Ectodermal cell (in vitro differentiated cells): ENCODE measurements at regions not wholly inside any gene's neighbourhood (a gene's known extent, or its start where the extent isn't known, plus 50 kb on each side); places are given as distances from the start of the nearest gene placed in this dataset.
"Not testable (repeated sequence)": the region's sequence is repeated elsewhere in the genome, so short reads cannot be mapped to it uniquely, and the experiment has no call there.

Experiments
- H3K27ac ChIP-seq: 2 replicates; pipeline ENCODE4 v1.7.0; 2013; ENCODE audit warnings: mild to moderate bottlenecking, low read depth, low read length; ENCODE audit not compliant: insufficient read depth, poor library complexity, severe bottlenecking
- H3K27me3 ChIP-seq: 2 replicates; pipeline ENCODE4 v1.7.0; 2013; ENCODE audit warnings: mild to moderate bottlenecking, low read length; ENCODE audit not compliant: insufficient read depth, control insufficient read depth, poor library complexity, severe bottlenecking
- H3K36me3 ChIP-seq: one replicate; pipeline ENCODE4 v1.7.0; 2013; ENCODE audit warnings: low read length; ENCODE audit not compliant: control insufficient read depth, insufficient read depth
- H3K4me1 ChIP-seq: one replicate; pipeline ENCODE4 v1.7.0; 2013; ENCODE audit warnings: low read length; ENCODE audit not compliant: control insufficient read depth, insufficient read depth
- H3K4me3 ChIP-seq: 2 replicates; pipeline ENCODE4 v1.7.0; 2013; ENCODE audit warnings: low read depth, low read length, control low read depth; ENCODE audit not compliant: insufficient read depth
- H3K9me3 ChIP-seq: 2 replicates; pipeline ENCODE4 v1.7.0; 2013; ENCODE audit warnings: mild to moderate bottlenecking, low read length, moderate library complexity; ENCODE audit not compliant: control insufficient read depth
- WGBS, 2 experiments: methylation state at CpG; one replicate each; pipeline ENCODE4 v1.1.7; 2013; ENCODE audit warnings: missing lambda C conversion rate in 2 of 2; 5-methylcytosine and 5-hydroxymethylcytosine counted together

DNA sequence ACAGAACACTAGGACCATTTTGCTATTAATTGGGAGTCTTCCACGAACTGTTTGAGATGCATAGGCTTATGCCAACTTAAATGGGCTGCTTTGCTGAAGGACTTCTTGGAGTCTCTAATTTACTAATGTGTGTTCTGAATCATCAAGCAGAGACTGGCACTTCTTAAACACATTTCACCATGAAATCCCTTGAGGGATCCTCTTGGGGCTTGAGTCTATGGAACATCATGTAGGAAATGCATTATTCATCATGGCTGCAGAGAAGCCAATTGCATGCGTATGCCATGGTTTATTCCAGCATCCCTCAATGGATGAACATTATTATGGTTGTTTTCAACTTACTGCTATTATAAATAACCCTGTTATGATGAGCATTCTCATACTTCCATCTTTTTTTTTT lies 73.4 kb downstream of the FGD2 start:
- Histone ChIP-seq H3K27me3 (no peaks in the 10 kb centered on the region), H3K36me3 (no peaks in the 10 kb centered on the region), H3K4me1 (peaks cover 9% of the 10 kb centered on the region), H3K4me3 (no peak overlapping the region), H3K9me3 (no peaks in the 10 kb centered on the region), H3K27ac (no peak overlapping the region)
- WGBS, 2 experiments, result 98 to 100% methylated on average over 2 of the region's 2 CpGs

DNA sequence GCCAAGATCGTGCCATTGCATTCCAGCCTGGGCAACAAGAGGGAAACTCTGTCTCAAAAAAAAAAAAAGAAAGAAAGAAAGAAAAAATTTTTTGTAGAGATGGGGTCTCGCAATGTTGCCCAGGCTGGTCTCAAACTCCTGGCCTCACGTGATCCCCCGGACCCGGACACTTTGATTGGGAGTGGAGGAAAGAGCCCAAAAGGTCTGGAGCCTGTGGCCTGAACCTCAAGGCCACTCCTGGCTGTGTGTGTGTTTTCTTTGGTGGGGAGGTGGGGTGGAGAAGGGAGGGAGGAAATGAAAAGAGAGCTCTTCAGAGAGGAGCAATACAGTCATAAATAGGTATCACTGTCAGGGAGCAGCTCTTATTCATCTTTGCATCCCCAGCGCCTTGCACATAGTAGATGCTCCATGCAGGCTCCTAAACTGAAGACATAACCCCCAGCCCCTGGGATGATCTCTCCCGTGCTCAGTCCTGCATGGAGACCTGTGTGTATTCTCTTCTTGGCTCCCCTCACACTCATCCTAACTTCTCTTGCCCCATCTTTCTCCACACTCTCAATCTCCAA lies 75.7 kb downstream of the FGD2 start:
- no peak overlapping the region for H3K4me3 ChIP-seq
- no peaks in the 10 kb centered on the region for H3K36me3 ChIP-seq
- no peaks in the 10 kb centered on the region for H3K27me3 ChIP-seq
- H3K27ac ChIP-seq, result no peak overlapping the region
- 80 to 81% methylated on average over 7 of the region's 7 CpGs for WGBS, 2 experiments
- H3K9me3 ChIP-seq, result no peaks in the 10 kb centered on the region
- peaks cover 9% of the 10 kb centered on the region for H3K4me1 ChIP-seq

DNA sequence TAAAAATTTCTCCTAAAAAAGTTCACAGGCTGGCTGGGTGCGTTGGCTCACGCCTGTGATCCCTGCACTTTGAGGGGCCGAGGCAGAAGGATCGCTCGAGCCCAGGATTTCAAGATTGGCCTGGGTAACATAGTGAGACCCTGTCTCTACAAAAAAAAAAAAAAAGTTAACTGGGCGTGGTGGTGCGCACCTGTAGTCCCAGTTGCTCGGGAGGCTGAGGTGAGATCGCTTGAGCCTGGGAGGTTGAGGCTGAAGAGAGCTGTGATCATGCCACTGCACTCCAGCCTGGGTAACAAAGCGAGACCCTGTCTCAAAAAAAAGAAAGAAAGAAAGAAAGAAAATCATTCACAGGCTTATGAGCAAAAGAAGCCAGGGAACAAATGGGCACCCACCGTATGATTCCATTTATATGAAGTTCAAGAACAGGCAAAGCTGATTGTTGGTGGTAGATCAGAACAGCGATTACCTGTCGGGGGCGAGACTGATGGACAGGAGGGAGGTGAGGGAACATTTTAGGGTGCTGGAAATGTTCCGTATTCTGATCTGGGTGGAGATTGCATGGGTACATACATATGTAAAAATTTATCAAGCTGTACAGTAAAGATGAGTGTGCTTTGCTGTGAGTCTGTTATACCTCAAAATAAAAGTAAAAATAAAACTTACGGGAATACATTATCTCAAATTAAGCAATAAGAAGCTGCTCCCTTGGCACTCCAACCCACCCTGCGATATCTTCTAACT lies 77.1 kb downstream of the FGD2 start:
- Histone ChIP-seq H3K4me3 (no peak overlapping the region), H3K27me3 (no peaks in the 10 kb centered on the region), H3K36me3 (no peaks in the 10 kb centered on the region), H3K27ac (no peak overlapping the region), H3K9me3 (no peaks in the 10 kb centered on the region), H3K4me1 (peaks cover 5% of the 10 kb centered on the region)
- WGBS, 2 experiments, result 95 to 96% methylated on average over 14 to 16 of the region's 17 CpGs

DNA sequence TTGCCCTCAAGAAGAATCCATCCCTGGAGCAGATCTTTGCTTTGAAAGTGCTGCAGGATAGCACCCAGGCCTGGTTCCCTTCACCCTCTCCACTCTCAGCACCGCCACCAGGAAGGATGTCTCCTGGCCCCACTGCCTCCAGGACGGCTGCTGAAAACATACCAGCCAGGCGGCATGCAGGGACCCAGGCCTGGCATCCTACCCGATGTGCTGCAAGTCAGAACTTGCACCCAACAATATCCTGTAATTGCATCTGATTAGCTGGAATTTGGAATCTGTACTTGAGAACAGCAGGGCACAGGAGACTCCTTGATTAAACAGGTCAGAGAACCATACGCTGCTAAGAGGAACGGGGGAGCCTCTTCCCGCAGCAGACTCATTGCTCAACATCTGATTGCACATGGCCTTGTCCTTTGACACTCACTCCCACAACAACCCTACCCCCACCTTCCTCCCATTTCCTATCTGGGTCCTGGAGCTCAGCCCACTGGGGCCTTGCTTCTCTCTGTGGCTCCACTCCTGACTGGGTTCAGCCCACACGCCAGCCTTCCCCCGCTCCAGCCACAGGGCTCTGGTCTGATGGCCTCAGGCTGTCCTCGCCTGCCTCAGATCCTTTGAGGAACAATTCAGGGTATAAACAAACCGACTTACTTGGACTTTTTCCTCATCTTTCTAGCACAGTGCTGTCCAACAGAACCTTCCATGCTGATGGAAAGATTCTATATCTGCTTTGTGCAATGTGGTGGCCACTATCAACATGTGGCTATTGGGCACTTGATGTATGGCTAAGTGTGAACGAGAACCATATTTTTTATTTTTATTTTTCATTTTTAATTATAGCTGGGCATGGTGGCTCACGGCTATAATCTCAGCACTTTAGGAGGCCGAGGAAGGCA lies 78.0 kb downstream of the FGD2 start:
- H3K4me3 ChIP-seq, result no peak overlapping the region
- no peaks in the 10 kb centered on the region for H3K27me3 ChIP-seq
- H3K9me3 ChIP-seq, result no peaks in the 10 kb centered on the region
- H3K4me1 ChIP-seq, result no peaks in the 10 kb centered on the region
- 90 to 92% methylated on average over 13 to 14 of the region's 14 CpGs for WGBS, 2 experiments
- H3K36me3 ChIP-seq, result no peaks in the 10 kb centered on the region
- H3K27ac ChIP-seq, result no peak overlapping the region

DNA sequence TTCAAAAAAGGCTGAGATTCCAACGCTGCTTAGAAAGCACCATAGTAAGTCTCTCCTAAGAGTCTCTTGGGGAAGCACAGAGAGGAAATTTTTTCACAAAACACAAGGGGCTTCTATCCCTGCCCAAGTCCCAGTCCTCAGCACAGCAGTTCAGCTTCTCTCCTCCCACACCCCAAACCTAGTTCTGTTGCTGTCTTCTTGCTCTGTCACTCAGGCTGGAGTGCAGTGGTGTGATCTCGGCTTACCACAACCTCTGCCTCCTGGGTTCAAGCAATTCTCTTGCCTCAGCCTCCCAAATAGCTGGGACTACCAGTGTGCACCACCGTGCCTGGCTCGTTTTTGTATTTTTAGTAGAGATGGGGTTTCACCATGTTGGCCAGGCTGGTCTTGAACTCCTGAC lies 79.2 kb downstream of the FGD2 start:
- H3K36me3 ChIP-seq, result not testable (repeated sequence)
- 88 to 90% methylated on average over 4 of the region's 4 CpGs for WGBS, 2 experiments

DNA sequence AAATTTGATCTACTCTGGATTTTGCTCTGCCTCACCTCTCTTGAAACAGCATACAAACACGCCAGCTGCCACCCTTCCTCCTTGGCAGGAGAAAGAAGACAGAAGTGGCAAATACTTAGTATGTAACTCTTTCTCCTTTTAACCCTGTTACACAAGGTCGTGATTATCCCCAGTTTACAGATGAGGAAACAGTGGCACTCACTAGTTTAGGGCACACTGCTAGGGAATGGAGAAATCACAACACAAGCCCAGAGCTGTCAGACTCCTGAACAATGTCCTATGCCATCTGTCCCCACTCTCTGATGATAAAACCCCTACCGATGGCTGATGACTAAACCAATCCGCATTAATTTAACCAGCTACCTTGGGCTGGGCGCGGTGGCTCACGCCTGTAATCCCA lies 79.7 kb downstream of the FGD2 start:
- Histone ChIP-seq H3K9me3 (no peaks in the 10 kb centered on the region), H3K27ac (no peak overlapping the region), H3K36me3 (no peaks in the 10 kb centered on the region), H3K4me3 (no peak overlapping the region), H3K27me3 (no peaks in the 10 kb centered on the region), H3K4me1 (no peaks in the 10 kb centered on the region)
- 79 to 95% methylated on average over 7 of the region's 7 CpGs for WGBS, 2 experiments

More for the DNA sequence above, 79.2 kb downstream of the FGD2 start:
- H3K27me3 ChIP-seq, H3K27ac ChIP-seq, H3K4me1 ChIP-seq, H3K4me3 ChIP-seq, H3K9me3 ChIP-seq: not testable (repeated sequence)

DNA sequence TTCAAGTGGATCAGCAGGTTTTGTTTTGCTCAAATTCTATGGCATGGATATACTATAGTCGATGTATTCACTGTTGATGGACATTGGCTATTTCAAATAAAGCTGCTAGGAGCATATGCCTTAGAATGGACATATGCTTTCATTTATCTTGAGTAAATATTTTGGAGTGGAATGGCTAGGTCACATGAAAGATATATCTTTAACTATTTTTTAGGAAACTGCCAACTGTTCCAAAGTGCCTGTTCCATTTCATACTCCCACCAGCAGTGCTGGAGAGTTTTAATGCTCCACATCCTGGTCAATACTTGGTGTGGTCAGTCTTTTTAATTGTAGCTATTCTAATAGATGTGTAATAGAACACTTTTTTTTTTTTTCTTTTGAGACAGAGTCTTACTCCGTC lies 81.1 kb upstream of the PIM1 start:
- Histone ChIP-seq H3K9me3 (no peaks in the 10 kb centered on the region), H3K27ac (no peak overlapping the region), H3K27me3 (no peaks in the 10 kb centered on the region), H3K36me3 (no peaks in the 10 kb centered on the region), H3K4me1 (no peaks in the 10 kb centered on the region), H3K4me3 (no peak overlapping the region)
- 96 to 99% methylated on average over 2 of the region's 2 CpGs for WGBS, 2 experiments

DNA sequence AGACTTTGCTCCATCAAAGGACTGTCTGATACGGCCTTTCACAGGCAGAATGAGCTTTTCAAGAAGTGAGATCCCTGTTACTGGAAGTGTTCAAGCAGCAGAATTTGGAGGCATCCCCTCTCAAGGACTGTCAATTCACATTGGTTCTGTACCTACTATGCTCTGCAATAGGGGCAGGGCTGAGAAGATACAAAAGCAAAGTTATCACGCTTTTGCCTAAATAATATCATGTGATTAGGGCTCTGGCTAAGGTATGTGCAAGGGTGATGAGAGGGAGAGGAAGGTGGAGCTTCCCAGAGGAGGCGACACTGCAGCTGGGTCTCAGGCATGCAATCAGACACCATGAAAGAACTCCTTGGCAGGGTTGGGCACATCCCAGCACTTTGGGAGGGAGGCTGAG lies 80.2 kb upstream of the PIM1 start:
- H3K27me3 ChIP-seq, result no peaks in the 10 kb centered on the region
- no peaks in the 10 kb centered on the region for H3K36me3 ChIP-seq
- 91 to 95% methylated on average over 3 of the region's 3 CpGs for WGBS, 2 experiments
- no peaks in the 10 kb centered on the region for H3K9me3 ChIP-seq
- H3K4me1 ChIP-seq, result no peaks in the 10 kb centered on the region
- no peak overlapping the region for H3K4me3 ChIP-seq
- H3K27ac ChIP-seq, result no peak overlapping the region

DNA sequence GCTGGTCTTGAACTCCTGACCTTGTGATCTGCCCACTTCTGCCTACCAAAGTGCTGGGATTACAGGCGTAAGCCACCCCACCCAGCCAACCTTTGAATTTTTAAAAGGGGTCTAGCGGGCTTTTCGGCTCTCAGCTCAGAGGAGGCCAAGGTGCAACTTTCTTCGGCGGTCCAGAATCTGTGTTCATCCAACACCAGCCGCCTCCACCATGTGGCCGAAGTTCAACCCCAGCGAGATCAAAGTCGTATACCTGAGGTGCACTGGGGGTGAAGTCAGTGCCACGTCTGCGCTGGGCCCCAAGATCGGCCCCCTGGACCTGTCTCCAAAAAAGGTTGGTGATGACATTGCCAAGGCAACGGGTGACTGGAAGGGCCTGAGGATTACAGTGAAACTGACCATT lies 78.8 kb upstream of the PIM1 start:
- not testable (repeated sequence) for H3K4me1 ChIP-seq, H3K27me3 ChIP-seq, H3K27ac ChIP-seq, H3K4me3 ChIP-seq, H3K36me3 ChIP-seq, H3K9me3 ChIP-seq
- WGBS, 2 experiments, result 97% methylated on average over 13 of the region's 13 CpGs

DNA sequence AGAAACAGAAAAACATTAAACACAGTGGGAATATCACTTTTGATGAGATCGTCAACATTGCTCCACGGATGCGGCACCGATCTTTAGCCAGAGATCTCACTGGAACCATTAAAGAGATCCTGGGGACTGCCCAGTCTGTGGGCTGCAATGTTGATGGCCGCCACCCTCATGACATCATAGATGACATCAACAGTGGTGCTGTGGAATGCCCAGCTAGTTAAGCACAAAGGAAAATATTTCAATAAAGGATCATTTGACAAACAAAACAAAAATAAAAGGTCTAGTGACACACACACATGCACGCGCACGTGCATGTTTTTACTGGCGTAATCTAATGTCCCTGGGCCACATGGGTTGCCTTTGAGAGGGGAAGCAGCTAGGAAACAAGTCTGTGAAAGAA lies 78.4 kb upstream of the PIM1 start:
- not testable (repeated sequence) for H3K36me3 ChIP-seq, H3K27ac ChIP-seq, H3K9me3 ChIP-seq, H3K27me3 ChIP-seq, H3K4me1 ChIP-seq, H3K4me3 ChIP-seq
- 95% methylated on average over 9 of the region's 9 CpGs for WGBS, 2 experiments
